Pons (tissue), 1 donor: ENCODE measurements at regions not wholly inside any gene's neighbourhood (a gene's known extent, or its start where the extent isn't known, plus 50 kb on each side); places are given as distances from the start of the nearest gene placed in this dataset.
"Not testable (repeated sequence)": the region's sequence is repeated elsewhere in the genome, so short reads cannot be mapped to it uniquely, and the experiment has no call there.

ENCODE experiments used
- DNase-seq: peaks from one replicate; pipeline ENCODE4 v3.0.0-alpha.2; 2016; ENCODE audit warnings: low spot score

- DNase-seq: peak; percentile 58
Measured at GRCh38 chr3:152196782-152197181, 71.9 kb upstream of the MBNL1 start.

GRCh38 chr3:152197451-152197850, 71.3 kb upstream of the MBNL1 start:
- no peak for DNase-seq

GRCh38 chr3:152197937-152198336, 70.8 kb upstream of the MBNL1 start:
- DNase-seq: no peak

- DNase-seq: peak; percentile 45
Measured at GRCh38 chr3:152198665-152199064, 70.1 kb upstream of the MBNL1 start.

- DNase-seq: peak; percentile 66
Measured at GRCh38 chr3:152199102-152199840, 69.5 kb upstream of the MBNL1 start.

GRCh38 chr3:152200476-152201420, 68.0 kb upstream of the MBNL1 start:
- peak; percentile 66 for DNase-seq

- DNase-seq: no peak
Measured at GRCh38 chr3:152202976-152203626, 65.6 kb upstream of the MBNL1 start.

- no peak for DNase-seq
Measured at GRCh38 chr3:152203652-152204051, 65.1 kb upstream of the MBNL1 start.

GRCh38 chr3:152204218-152204617, 64.5 kb upstream of the MBNL1 start:
- no peak for DNase-seq

GRCh38 chr3:152205097-152205593, 63.6 kb upstream of the MBNL1 start:
- DNase-seq: peak; percentile 77

GRCh38 chr3:152206243-152206760, 62.4 kb upstream of the MBNL1 start:
- no peak for DNase-seq

- DNase-seq: no peak
Measured at GRCh38 chr3:152208439-152208838, 60.3 kb upstream of the MBNL1 start.

GRCh38 chr3:152209060-152209459, 59.7 kb upstream of the MBNL1 start:
- DNase-seq: no peak

GRCh38 chr3:152209776-152210175, 59.0 kb upstream of the MBNL1 start:
- DNase-seq: no peak

- DNase-seq: no peak
Measured at GRCh38 chr3:152210697-152211096, 58.0 kb upstream of the MBNL1 start.

- DNase-seq: no peak
Measured at GRCh38 chr3:152211655-152212054, 57.1 kb upstream of the MBNL1 start.

- DNase-seq: no peak
Measured at GRCh38 chr3:152213203-152213602, 55.5 kb upstream of the MBNL1 start.

- DNase-seq: no peak
Measured at GRCh38 chr3:152213938-152214337, 54.8 kb upstream of the MBNL1 start.

- DNase-seq: not testable (repeated sequence)
Measured at GRCh38 chr3:152216960-152217865, 51.5 kb upstream of the MBNL1 start.

GRCh38 chr3:152218602-152219001, 50.1 kb upstream of the MBNL1 start:
- DNase-seq: no peak
